Fibroblast of lung (primary cell): ENCODE measurements at regions not wholly inside any gene's neighbourhood (a gene's known extent, or its start where the extent isn't known, plus 50 kb on each side); places are given as distances from the start of the nearest gene placed in this dataset.
A peak's percentile ranks its signal among the peaks of the same experiment; 100 is the strongest.

Experiments used
- DNase-seq, 2 donors: peaks; one replicate each; pipeline versions ENCODE4 v3.0.0 to v3.0.0-alpha.2; 2010; ENCODE audit warnings: low read depth in 2 of 2
- H2AFZ ChIP-seq: 2 replicates; pipeline ENCODE4 v1.5.1; 2012; ENCODE audit warnings: low read length, control low read depth, inconsistent platforms
- H3K27ac ChIP-seq: 2 replicates; pipeline ENCODE4 v1.5.1; 2011; ENCODE audit warnings: low read length, control low read depth; ENCODE audit not compliant: insufficient read depth
- H3K27me3 ChIP-seq: 2 replicates; pipeline ENCODE4 v1.5.1; 2011; ENCODE audit warnings: mild to moderate bottlenecking, low read length; ENCODE audit not compliant: control insufficient read depth, insufficient read depth
- H3K36me3 ChIP-seq: 2 replicates; pipeline ENCODE4 v1.5.1; 2011; ENCODE audit warnings: low read length; ENCODE audit not compliant: control insufficient read depth, insufficient read depth
- H3K4me1 ChIP-seq: 2 replicates; pipeline ENCODE4 v1.5.1; 2011; ENCODE audit warnings: low read length; ENCODE audit not compliant: control insufficient read depth, insufficient read depth; ENCODE audit errors: extremely low read depth
- H3K4me2 ChIP-seq: 2 replicates; pipeline ENCODE4 v1.5.1; 2011; ENCODE audit warnings: low read length, control low read depth; ENCODE audit not compliant: insufficient read depth; ENCODE audit errors: extremely low read depth
- H3K4me3 ChIP-seq, 4 experiments: fragments of 200-600 bp in 1 of 4; sonication (generic) in 1 of 4; replicated peaks in 1 of 4; 2 replicates each; pipeline ENCODE4 v1.5.1; 2011 to 2016; ENCODE audit warnings: low read length in 4 of 4, low read depth in 3 of 4, mild to moderate bottlenecking in 3 of 4, control low read depth in 2 of 4, inconsistent platforms in 1 of 4, mixed read lengths in 1 of 4; ENCODE audit not compliant: insufficient read depth in 1 of 4; ENCODE audit errors: control extremely low read depth in 1 of 4
- H3K79me2 ChIP-seq: 2 replicates; pipeline ENCODE4 v1.5.1; 2012; ENCODE audit warnings: mild to moderate bottlenecking, low read length, inconsistent platforms; ENCODE audit not compliant: control insufficient read depth, insufficient read depth
- H3K9ac ChIP-seq: 2 replicates; pipeline ENCODE4 v1.5.1; 2011; ENCODE audit warnings: mild to moderate bottlenecking, low read length, control low read depth; ENCODE audit not compliant: insufficient read depth
- H3K9me3 ChIP-seq: 2 replicates; pipeline ENCODE4 v1.5.1; 2012; ENCODE audit warnings: low read depth, low read length; ENCODE audit not compliant: control insufficient read depth, insufficient read depth
- H4K20me1 ChIP-seq: 2 replicates; pipeline ENCODE4 v1.5.1; 2011; ENCODE audit warnings: low read length; ENCODE audit not compliant: control insufficient read depth, insufficient read depth; ENCODE audit errors: extremely low read depth
- CTCF ChIP-seq, 2 donors: IDR thresholded peaks in 1 of 2; conservative IDR thresholded peaks in 1 of 2; 1 replicate in 1 of 2; 2 replicates in 1 of 2; pipeline ENCODE4 v1.5.1; 2011 to 2012; ENCODE audit warnings: low read length in 2 of 2, control low read depth in 1 of 2, inconsistent platforms in 1 of 2, low read depth in 1 of 2, mild to moderate bottlenecking in 1 of 2
- EZH2 ChIP-seq: IDR thresholded peaks from 2 replicates; pipeline ENCODE4 v1.5.1; 2012; ENCODE audit warnings: low read length, control low read depth, mild to moderate bottlenecking; ENCODE audit errors: missing control alignments

- no peaks in the 10 kb centered on the region for H3K79me2 ChIP-seq
- H3K27me3 ChIP-seq = no peaks in the 10 kb centered on the region
- no peaks in the 10 kb centered on the region for H3K4me1 ChIP-seq
- TF ChIP-seq CTCF (conservative IDR thresholded peaks at IDR 0.05 in 1 of 2, IDR thresholded peaks at IDR 0.05 in 1 of 2; ENCODE audit: low read depth in 1 of 2, low read length in 2 of 2) = no peak
- no peak for TF ChIP-seq EZH2
- H3K4me2 ChIP-seq = no peak overlapping the region
- H4K20me1 ChIP-seq = no peaks in the 10 kb centered on the region
- DNase-seq = peak in 1 of 2 donors; percentile 9
- no peaks in the 10 kb centered on the region for H3K36me3 ChIP-seq
- H3K9ac ChIP-seq = no peak overlapping the region
- no peaks in the 10 kb centered on the region for H3K9me3 ChIP-seq
- no peak overlapping the region for H3K27ac ChIP-seq
- no peak overlapping the region for H3K4me3 ChIP-seq
- H2AFZ ChIP-seq = no peak overlapping the region
These were observed 105.9 kb upstream of the TMEM168 start for GRCh38 chr7:112896026-112896601.

GRCh38 chr7:112892263-112892662 lies 102.1 kb upstream of the TMEM168 start:
- no peaks in the 10 kb centered on the region for H3K27me3 ChIP-seq
- H3K4me2 ChIP-seq = no peak overlapping the region
- H3K4me3 ChIP-seq = no peak overlapping the region
- peak; percentile 46 to 75 for DNase-seq
- no peak overlapping the region for H3K27ac ChIP-seq
- H3K79me2 ChIP-seq = no peaks in the 10 kb centered on the region
- no peak overlapping the region for H3K9ac ChIP-seq
- H3K4me1 ChIP-seq = no peaks in the 10 kb centered on the region
- H3K9me3 ChIP-seq = no peaks in the 10 kb centered on the region
- no peak for TF ChIP-seq CTCF (conservative IDR thresholded peaks at IDR 0.05 in 1 of 2, IDR thresholded peaks at IDR 0.05 in 1 of 2; ENCODE audit: low read depth in 1 of 2, low read length in 2 of 2)
- no peak for TF ChIP-seq EZH2
- H3K36me3 ChIP-seq = no peaks in the 10 kb centered on the region
- H4K20me1 ChIP-seq = no peaks in the 10 kb centered on the region
- H2AFZ ChIP-seq = no peak overlapping the region

GRCh38 chr7:112891698-112892097 lies 101.5 kb upstream of the TMEM168 start:
- no peak overlapping the region for H2AFZ ChIP-seq
- no peaks in the 10 kb centered on the region for H3K4me1 ChIP-seq
- no peaks in the 10 kb centered on the region for H3K36me3 ChIP-seq
- H3K9ac ChIP-seq = no peak overlapping the region
- H4K20me1 ChIP-seq = no peaks in the 10 kb centered on the region
- H3K27me3 ChIP-seq = no peaks in the 10 kb centered on the region
- DNase-seq = no peak
- no peak overlapping the region for H3K27ac ChIP-seq
- H3K79me2 ChIP-seq = no peaks in the 10 kb centered on the region
- H3K4me2 ChIP-seq = no peak overlapping the region
- no peaks in the 10 kb centered on the region for H3K9me3 ChIP-seq
- TF ChIP-seq EZH2 (no peak), CTCF (conservative IDR thresholded peaks at IDR 0.05 in 1 of 2, IDR thresholded peaks at IDR 0.05 in 1 of 2; ENCODE audit: low read depth in 1 of 2, low read length in 2 of 2) (no peak)
- H3K4me3 ChIP-seq = no peak overlapping the region
